ENCODE measurements at regions not wholly inside any gene's neighbourhood (a gene's known extent, or its start where the extent isn't known, plus 50 kb on each side); places are given as distances from the start of the nearest gene placed in this dataset.

DNA sequence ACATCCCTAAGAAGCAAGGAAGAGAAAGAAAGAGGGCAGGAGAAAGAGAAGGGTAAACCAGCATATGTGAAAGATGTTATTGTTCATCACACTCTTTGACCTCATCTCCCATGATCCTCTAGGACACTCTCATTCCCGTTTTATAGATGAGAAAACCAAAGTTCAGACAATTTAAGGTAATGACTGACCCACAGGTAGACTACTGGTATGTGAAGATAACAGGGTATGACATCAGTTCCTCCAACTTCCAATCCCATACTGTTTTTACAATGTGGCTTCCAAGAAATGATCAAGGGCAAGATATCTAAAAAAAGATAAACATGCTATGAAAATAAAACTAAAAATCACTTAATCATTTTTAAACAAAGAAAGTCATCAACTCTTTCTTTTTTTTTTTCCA lies 95.2 kb upstream of the TNFSF4 start:
- TF ChIP-seq CTCF (IDR thresholded peaks at IDR 0.05; ENCODE audit: insufficient read depth in 1 of 2, low read depth in 1 of 2, low read length in 1 of 2, severe bottlenecking in 1 of 2, unreplicated experiment in 1 of 2): no peak
- intact Hi-C loops (cut with micrococcal nuclease; ENCODE audit: unreplicated experiment): no loop called here
- CTCF ChIA-PET: no interaction called here
- no peaks in the 10 kb centered on the region for H3K9me3 Mint-ChIP-seq (ENCODE audit: unreplicated experiment)
- H3K27ac Mint-ChIP-seq (ENCODE audit: unreplicated experiment): no peak overlapping the region
- no TSS peak for BruUV-seq (replicated peaks)
- H3K27me3 ChIP-seq (replicated peaks; ENCODE audit: control insufficient read depth, insufficient read depth, low read length): no peaks in the 10 kb centered on the region
- no peaks in the 10 kb centered on the region for H3K27me3 Mint-ChIP-seq (ENCODE audit: insufficient read depth, unreplicated experiment)
- H3K4me1 Mint-ChIP-seq (ENCODE audit: low read depth, unreplicated experiment): no peaks in the 10 kb centered on the region
- POLR2A ChIA-PET: no interaction called here
- no peak overlapping the region for H3K4me3 Mint-ChIP-seq (ENCODE audit: unreplicated experiment)
- no peak for DNase-seq
- no peaks in the 10 kb centered on the region for H3K36me3 ChIP-seq (ENCODE audit: control insufficient read depth, insufficient read depth, low read length)
- no peaks in the 10 kb centered on the region for H3K36me3 Mint-ChIP-seq (ENCODE audit: insufficient read depth, unreplicated experiment)
- no peaks in the 10 kb centered on the region for H3K4me1 ChIP-seq
- H3K4me3 ChIP-seq (ENCODE audit: low read depth, low read length): no peak overlapping the region
- no peaks in the 10 kb centered on the region; the same call in 1 of the 2 replicates for H3K9me3 ChIP-seq

DNA sequence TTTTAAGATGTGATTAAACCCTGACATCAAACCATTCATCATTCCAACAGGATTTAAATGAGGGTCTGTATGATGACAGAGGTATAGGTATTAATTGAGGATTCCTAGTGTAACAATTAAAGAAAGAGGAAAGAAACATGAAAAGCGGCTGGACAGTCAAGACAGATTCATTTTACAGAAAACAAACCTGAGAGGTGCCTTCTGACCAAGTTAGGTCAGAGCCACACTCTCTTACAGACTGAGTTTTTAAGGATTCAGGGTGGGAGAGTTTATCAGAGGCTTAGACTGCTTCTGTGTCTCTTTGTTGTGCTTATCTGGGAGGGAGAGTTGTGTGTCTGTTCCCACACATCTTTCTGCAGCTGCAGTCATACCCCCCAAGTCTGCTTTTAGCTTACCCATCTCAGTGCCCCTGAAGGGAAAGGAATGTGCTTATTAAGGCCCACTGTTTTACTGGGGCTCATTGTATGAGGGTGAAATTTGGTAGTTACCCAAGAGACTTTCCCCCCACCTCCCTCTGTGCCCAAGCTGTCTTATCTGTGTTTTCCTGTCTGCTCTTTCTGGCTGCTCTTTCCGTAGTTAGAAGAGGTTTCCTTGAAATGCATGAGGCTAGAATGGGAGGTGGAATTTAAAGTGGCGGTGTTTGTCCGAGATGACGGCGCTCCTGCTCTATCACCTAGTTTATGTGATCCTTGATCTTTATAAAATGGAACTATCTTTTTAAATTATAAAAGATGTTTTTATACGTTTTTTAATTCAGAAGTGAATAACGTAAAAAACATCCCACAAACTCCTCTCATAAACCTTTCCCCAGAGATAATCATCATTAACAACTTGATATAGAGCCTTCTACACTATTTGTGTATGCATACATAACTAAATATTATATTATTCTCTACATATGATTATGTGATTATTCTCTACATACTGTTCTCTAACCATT lies 96.0 kb upstream of the TNFSF4 start:
- Histone ChIP-seq H3K9me3 (no peaks in the 10 kb centered on the region; the same call in 1 of the 2 replicates), H3K4me3 (ENCODE audit: low read depth, low read length) (no peak overlapping the region), H3K27me3 (replicated peaks; ENCODE audit: control insufficient read depth, insufficient read depth, low read length) (no peaks in the 10 kb centered on the region), H3K4me1 (no peaks in the 10 kb centered on the region), H3K36me3 (ENCODE audit: control insufficient read depth, insufficient read depth, low read length) (no peaks in the 10 kb centered on the region)
- Mint-ChIP-seq H3K4me3 (ENCODE audit: unreplicated experiment) (no peak overlapping the region), H3K27me3 (ENCODE audit: insufficient read depth, unreplicated experiment) (no peaks in the 10 kb centered on the region), H3K27ac (ENCODE audit: unreplicated experiment) (no peak overlapping the region), H3K9me3 (ENCODE audit: unreplicated experiment) (no peaks in the 10 kb centered on the region), H3K4me1 (ENCODE audit: low read depth, unreplicated experiment) (no peaks in the 10 kb centered on the region), H3K36me3 (ENCODE audit: insufficient read depth, unreplicated experiment) (no peaks in the 10 kb centered on the region)
- TF ChIP-seq CTCF (IDR thresholded peaks at IDR 0.05; ENCODE audit: insufficient read depth in 1 of 2, low read depth in 1 of 2, low read length in 1 of 2, severe bottlenecking in 1 of 2, unreplicated experiment in 1 of 2): no peak
- intact Hi-C loops (cut with micrococcal nuclease; ENCODE audit: unreplicated experiment): no loop called here
- DNase-seq: no peak
- ChIA-PET CTCF (no interaction called here), POLR2A (no interaction called here)
- no TSS peak for BruUV-seq (replicated peaks)

DNA sequence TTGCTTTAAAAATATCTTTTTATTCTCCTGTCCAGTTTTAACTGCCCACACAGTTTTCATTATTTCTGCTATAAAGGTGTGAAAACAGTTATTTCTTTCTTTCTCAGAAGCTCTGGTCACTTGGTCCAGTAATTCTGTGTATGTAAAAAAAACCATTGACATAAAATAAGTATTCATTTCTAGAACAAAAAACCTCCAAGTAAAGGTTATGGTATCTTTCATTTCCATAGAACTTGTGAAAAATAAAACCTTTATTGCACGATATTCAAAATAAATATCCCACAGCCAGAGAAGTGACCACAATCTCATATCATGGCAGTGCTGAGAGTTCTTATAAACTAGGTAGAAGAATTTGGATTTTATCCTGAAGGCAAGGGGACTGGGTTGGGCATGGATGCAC lies 96.9 kb upstream of the TNFSF4 start:
- Histone ChIP-seq H3K36me3 (ENCODE audit: control insufficient read depth, insufficient read depth, low read length) (no peaks in the 10 kb centered on the region), H3K9me3 (no peaks in the 10 kb centered on the region; the same call in 1 of the 2 replicates), H3K4me1 (no peaks in the 10 kb centered on the region), H3K27me3 (replicated peaks; ENCODE audit: control insufficient read depth, insufficient read depth, low read length) (no peaks in the 10 kb centered on the region), H3K4me3 (ENCODE audit: low read depth, low read length) (no peak overlapping the region)
- H3K27ac Mint-ChIP-seq (ENCODE audit: unreplicated experiment): no peak overlapping the region
- CTCF ChIA-PET: no interaction called here
- TF ChIP-seq CTCF (IDR thresholded peaks at IDR 0.05; ENCODE audit: insufficient read depth in 1 of 2, low read depth in 1 of 2, low read length in 1 of 2, severe bottlenecking in 1 of 2, unreplicated experiment in 1 of 2): no peak
- no TSS peak for BruUV-seq (replicated peaks)
- H3K4me1 Mint-ChIP-seq (ENCODE audit: low read depth, unreplicated experiment): no peaks in the 10 kb centered on the region
- POLR2A ChIA-PET: no interaction called here
- no peaks in the 10 kb centered on the region for H3K36me3 Mint-ChIP-seq (ENCODE audit: insufficient read depth, unreplicated experiment)
- H3K9me3 Mint-ChIP-seq (ENCODE audit: unreplicated experiment): no peaks in the 10 kb centered on the region
- no peaks in the 10 kb centered on the region for H3K27me3 Mint-ChIP-seq (ENCODE audit: insufficient read depth, unreplicated experiment)
- DNase-seq: no peak
- intact Hi-C loops (cut with micrococcal nuclease; ENCODE audit: unreplicated experiment): no loop called here
- H3K4me3 Mint-ChIP-seq (ENCODE audit: unreplicated experiment): no peak overlapping the region
